Effector memory CD8-positive, alpha-beta T cell (primary cell): ENCODE measurements at regions not wholly inside any gene's neighbourhood (a gene's known extent, or its start where the extent isn't known, plus 50 kb on each side); places are given as distances from the start of the nearest gene placed in this dataset.

Experiments used
- ATAC-seq: fragments of 150-1000 bp; cut with Tn5 transposase; replicated peaks from 2 replicates; pipeline ENCODE4 v1.10.0; 2021; ENCODE audit warnings: mild to moderate bottlenecking, moderate library complexity
- DNase-seq, 3 experiments: peaks; one replicate each; pipeline ENCODE4 v3.0.0; 2021
- H3K27ac Mint-ChIP-seq, 2 donors: one replicate each; pipeline ENCODE4 v1.8.0; 2022; ENCODE audit warnings: mild to moderate bottlenecking in 2 of 2, mixed read lengths in 2 of 2, moderate library complexity in 2 of 2
- H3K27me3 Mint-ChIP-seq, 2 donors: one replicate each; pipeline ENCODE4 v1.8.0; 2022; ENCODE audit warnings: mixed read lengths in 2 of 2
- H3K36me3 Mint-ChIP-seq: one replicate; pipeline ENCODE4 v1.8.0; 2022; ENCODE audit warnings: mild to moderate bottlenecking, moderate library complexity, mixed read lengths; ENCODE audit not compliant: insufficient read depth
- H3K4me1 Mint-ChIP-seq, 2 donors: one replicate each; pipeline ENCODE4 v1.8.0; 2022; ENCODE audit warnings: low read depth in 2 of 2, mixed read lengths in 2 of 2
- H3K4me3 Mint-ChIP-seq, 2 donors: one replicate each; pipeline ENCODE4 v1.8.0; 2022; ENCODE audit warnings: mild to moderate bottlenecking in 2 of 2, mixed read lengths in 2 of 2, moderate library complexity in 2 of 2
- H3K9me3 Mint-ChIP-seq, 2 donors: one replicate each; pipeline ENCODE4 v1.8.0; 2022; ENCODE audit warnings: mixed read lengths in 2 of 2

- ATAC-seq: no peak
- DNase-seq: no peak
- Mint-ChIP-seq H3K4me1 (no peaks in the 10 kb centered on the region), H3K4me3 (no peak overlapping the region), H3K9me3 (peaks cover 0 to 11% of the 10 kb centered on the region in 2 donors), H3K36me3 (no peaks in the 10 kb centered on the region), H3K27ac (no peak overlapping the region), H3K27me3 (no peaks in the 10 kb centered on the region)
These were observed 1008.8 kb upstream of the PABPC4L start for GRCh38 chr4:135210341-135210740.

- Mint-ChIP-seq H3K4me3 (no peak overlapping the region), H3K36me3 (no peaks in the 10 kb centered on the region), H3K4me1 (no peaks in the 10 kb centered on the region), H3K27me3 (no peaks in the 10 kb centered on the region), H3K9me3 (peaks cover 3 to 11% of the 10 kb centered on the region in 2 donors), H3K27ac (no peak overlapping the region)
- DNase-seq: no peak
- no peak for ATAC-seq
These were observed 1005.9 kb upstream of the PABPC4L start for GRCh38 chr4:135207531-135207930.

GRCh38 chr4:135204311-135204710 is 1002.7 kb upstream of the PABPC4L start:
- H3K36me3 Mint-ChIP-seq: no peaks in the 10 kb centered on the region
- DNase-seq: no peak
- ATAC-seq: no peak
- H3K27me3 Mint-ChIP-seq: no peaks in the 10 kb centered on the region
- no peak overlapping the region for H3K4me3 Mint-ChIP-seq
- peaks cover 0 to 3% of the 10 kb centered on the region in 2 donors for H3K9me3 Mint-ChIP-seq
- no peaks in the 10 kb centered on the region for H3K4me1 Mint-ChIP-seq
- no peak overlapping the region for H3K27ac Mint-ChIP-seq

- Mint-ChIP-seq H3K27ac (no peak overlapping the region), H3K4me1 (no peaks in the 10 kb centered on the region), H3K36me3 (no peaks in the 10 kb centered on the region), H3K27me3 (no peaks in the 10 kb centered on the region), H3K9me3 (peaks cover 0 to 6% of the 10 kb centered on the region in 2 donors), H3K4me3 (no peak overlapping the region)
- no peak for DNase-seq
- no peak for ATAC-seq
These were observed 999.5 kb upstream of the PABPC4L start for GRCh38 chr4:135201081-135201480.

- H3K36me3 Mint-ChIP-seq: no peaks in the 10 kb centered on the region
- H3K27me3 Mint-ChIP-seq: no peaks in the 10 kb centered on the region
- no peak overlapping the region for H3K27ac Mint-ChIP-seq
- no peak for DNase-seq
- H3K4me1 Mint-ChIP-seq: no peaks in the 10 kb centered on the region
- no peak for ATAC-seq
- H3K9me3 Mint-ChIP-seq: peaks cover 4 to 5% of the 10 kb centered on the region in 2 donors
- H3K4me3 Mint-ChIP-seq: no peak overlapping the region
These were observed 996.1 kb upstream of the PABPC4L start for GRCh38 chr4:135197641-135198040.

- Mint-ChIP-seq H3K9me3 (peaks cover 4 to 5% of the 10 kb centered on the region in 2 donors), H3K4me3 (no peak overlapping the region), H3K36me3 (no peaks in the 10 kb centered on the region), H3K27me3 (no peaks in the 10 kb centered on the region), H3K4me1 (no peaks in the 10 kb centered on the region), H3K27ac (no peak overlapping the region)
- ATAC-seq (no peak), DNase-seq (no peak)
These were observed 992.9 kb upstream of the PABPC4L start for GRCh38 chr4:135194477-135194876.

DNA sequence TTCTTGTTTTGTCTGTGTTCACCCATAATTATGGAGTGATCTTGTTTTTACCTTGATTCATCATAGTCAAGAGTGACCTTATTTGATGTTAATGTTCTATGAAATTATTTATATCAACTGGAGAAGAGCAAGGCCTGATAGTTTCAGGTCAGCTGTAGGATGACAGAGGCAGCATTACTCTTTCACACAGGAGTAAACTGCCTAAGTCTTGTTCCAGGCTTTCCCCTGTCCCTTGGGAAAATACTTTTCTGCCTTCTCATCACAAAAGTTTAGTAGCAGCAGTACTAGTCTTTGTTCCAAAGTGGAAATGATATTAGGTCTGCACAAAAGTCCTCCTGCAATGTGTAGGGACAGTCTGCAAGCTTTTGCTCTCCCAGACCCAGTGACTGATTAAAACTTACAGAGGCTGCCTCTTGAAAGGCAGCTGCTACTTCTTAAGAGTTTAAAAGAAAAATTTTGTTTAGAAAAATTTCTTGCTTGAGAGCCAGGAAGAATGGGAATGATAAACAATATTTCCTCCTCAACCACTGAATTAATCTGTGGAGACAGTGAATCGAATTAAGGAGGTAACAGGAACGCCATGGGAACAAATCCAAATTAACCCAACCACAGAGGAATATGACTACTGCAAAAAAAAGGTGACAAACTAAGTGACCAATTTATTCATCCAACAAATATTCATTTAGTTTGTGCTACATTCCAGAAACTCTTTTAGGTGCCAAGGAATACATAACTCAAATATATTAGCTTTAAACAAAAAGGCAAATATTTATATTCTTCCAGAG is 991.4 kb upstream of the PABPC4L start:
- peaks cover 4 to 11% of the 10 kb centered on the region in 2 donors for H3K9me3 Mint-ChIP-seq
- ATAC-seq: no peak
- no peak overlapping the region for H3K4me3 Mint-ChIP-seq
- H3K36me3 Mint-ChIP-seq: no peaks in the 10 kb centered on the region
- no peak for DNase-seq
- no peaks in the 10 kb centered on the region for H3K4me1 Mint-ChIP-seq
- H3K27me3 Mint-ChIP-seq: no peaks in the 10 kb centered on the region
- H3K27ac Mint-ChIP-seq: no peak overlapping the region

GRCh38 chr4:135191596-135191995 is 990.0 kb upstream of the PABPC4L start:
- H3K4me1 Mint-ChIP-seq: no peaks in the 10 kb centered on the region
- H3K36me3 Mint-ChIP-seq: no peaks in the 10 kb centered on the region
- ATAC-seq: no peak
- no peak overlapping the region for H3K4me3 Mint-ChIP-seq
- H3K27me3 Mint-ChIP-seq: no peaks in the 10 kb centered on the region
- DNase-seq: no peak
- H3K9me3 Mint-ChIP-seq: peaks cover 6 to 11% of the 10 kb centered on the region in 2 donors
- no peak overlapping the region for H3K27ac Mint-ChIP-seq

DNA sequence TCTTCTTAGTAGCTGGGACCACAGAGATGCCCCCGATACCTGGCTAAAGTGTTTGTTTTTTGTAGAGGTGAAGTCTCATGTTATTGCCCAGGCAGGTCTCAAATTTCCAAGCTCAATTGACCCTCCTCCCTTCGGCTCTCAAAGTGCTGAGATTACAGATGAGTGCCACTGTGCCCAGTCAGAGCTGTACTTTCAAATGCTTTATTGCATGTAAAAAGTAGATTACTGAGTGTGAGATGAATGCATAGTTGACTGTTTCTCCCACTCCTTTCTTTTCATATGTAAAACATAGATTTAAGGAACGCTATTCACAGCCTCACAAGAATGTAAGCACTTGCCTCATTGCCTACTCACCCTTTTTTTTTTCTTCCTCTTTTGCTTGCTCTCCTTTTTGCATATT is 984.4 kb upstream of the PABPC4L start:
- Mint-ChIP-seq H3K9me3 (peaks cover 6 to 7% of the 10 kb centered on the region in 2 donors), H3K4me3 (no peak overlapping the region), H3K4me1 (no peaks in the 10 kb centered on the region), H3K27ac (no peak overlapping the region), H3K36me3 (no peaks in the 10 kb centered on the region), H3K27me3 (no peaks in the 10 kb centered on the region)
- no peak for DNase-seq
- no peak for ATAC-seq

- Mint-ChIP-seq H3K4me1 (no peaks in the 10 kb centered on the region), H3K27me3 (no peaks in the 10 kb centered on the region), H3K27ac (no peak overlapping the region), H3K4me3 (no peak overlapping the region), H3K9me3 (peaks cover 6 to 7% of the 10 kb centered on the region in 2 donors), H3K36me3 (no peaks in the 10 kb centered on the region)
- no peak for ATAC-seq
- no peak for DNase-seq
These were observed 983.7 kb upstream of the PABPC4L start for GRCh38 chr4:135185256-135185655.

DNA sequence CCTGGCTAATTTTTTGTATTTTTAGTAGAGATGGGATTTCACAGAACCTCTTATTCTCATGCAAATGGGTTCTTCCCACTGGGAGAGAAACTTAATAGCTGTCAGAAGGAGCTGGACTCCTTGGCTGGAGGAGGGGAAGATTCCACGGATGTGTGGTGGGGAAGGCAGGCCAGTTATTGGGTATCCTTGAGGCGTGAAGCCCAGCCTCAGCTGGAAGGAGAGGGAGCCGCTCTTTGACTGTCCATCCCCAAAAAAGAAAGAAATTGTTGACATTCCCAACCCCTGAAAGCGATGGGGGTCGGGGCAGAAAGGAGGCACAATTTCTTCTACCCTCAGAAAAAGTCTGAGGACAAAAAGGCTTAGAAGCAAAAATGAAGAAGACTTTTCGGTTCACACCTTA is 983.1 kb upstream of the PABPC4L start:
- Mint-ChIP-seq H3K27me3 (no peaks in the 10 kb centered on the region), H3K9me3 (peaks cover 6 to 7% of the 10 kb centered on the region in 2 donors), H3K4me3 (no peak overlapping the region), H3K27ac (no peak overlapping the region), H3K36me3 (no peaks in the 10 kb centered on the region), H3K4me1 (no peaks in the 10 kb centered on the region)
- DNase-seq (no peak), ATAC-seq (no peak)

GRCh38 chr4:135177321-135177720 is 975.7 kb upstream of the PABPC4L start:
- no peak for DNase-seq
- H3K4me1 Mint-ChIP-seq: no peaks in the 10 kb centered on the region
- ATAC-seq: no peak
- no peaks in the 10 kb centered on the region for H3K27me3 Mint-ChIP-seq
- H3K36me3 Mint-ChIP-seq: peaks cover 2% of the 10 kb centered on the region
- H3K4me3 Mint-ChIP-seq: no peak overlapping the region
- peaks cover 3 to 6% of the 10 kb centered on the region in 2 donors for H3K9me3 Mint-ChIP-seq
- H3K27ac Mint-ChIP-seq: no peak overlapping the region

DNA sequence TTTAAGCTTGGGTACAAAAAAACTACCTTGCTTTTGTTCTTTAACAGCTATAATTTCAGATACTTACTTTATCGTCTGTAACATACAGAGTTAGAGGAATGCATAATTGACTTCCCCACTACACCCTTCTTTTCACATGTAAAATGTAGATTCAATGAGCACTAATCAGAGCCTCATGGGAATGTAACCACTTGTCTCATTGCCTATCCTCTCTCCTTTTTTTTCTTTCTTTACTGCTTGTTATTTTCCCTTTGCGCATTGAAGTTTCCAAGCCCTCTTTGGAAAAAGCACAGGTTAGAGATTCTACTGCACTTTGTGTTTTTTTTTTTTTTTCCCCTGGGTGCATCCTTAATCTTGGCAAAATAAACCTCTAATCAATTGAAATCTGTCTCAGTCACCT is 965.1 kb upstream of the PABPC4L start:
- DNase-seq (no peak), ATAC-seq (no peak)
- no peaks in the 10 kb centered on the region for H3K36me3 Mint-ChIP-seq
- H3K27ac Mint-ChIP-seq: no peak overlapping the region
- no peak overlapping the region for H3K4me3 Mint-ChIP-seq
- no peaks in the 10 kb centered on the region for H3K4me1 Mint-ChIP-seq
- H3K27me3 Mint-ChIP-seq: no peaks in the 10 kb centered on the region
- peaks cover 9 to 11% of the 10 kb centered on the region in 2 donors for H3K9me3 Mint-ChIP-seq

- no peaks in the 10 kb centered on the region for H3K4me1 Mint-ChIP-seq
These were observed 963.0 kb upstream of the PABPC4L start for GRCh38 chr4:135164601-135165000.

More at GRCh38 chr4:135164601-135165000, 963.0 kb upstream of the PABPC4L start:
- no peak overlapping the region for H3K4me3 Mint-ChIP-seq
- ATAC-seq (no peak), DNase-seq (no peak)
- peaks cover 0 to 3% of the 10 kb centered on the region in 2 donors for H3K9me3 Mint-ChIP-seq
- H3K27ac Mint-ChIP-seq: no peak overlapping the region
- no peaks in the 10 kb centered on the region for H3K27me3 Mint-ChIP-seq
- H3K36me3 Mint-ChIP-seq: no peaks in the 10 kb centered on the region
